Thoracic aorta (tissue), 2 donors: ENCODE measurements at regions not wholly inside any gene's neighbourhood (a gene's known extent, or its start where the extent isn't known, plus 50 kb on each side); places are given as distances from the start of the nearest gene placed in this dataset.

ENCODE experiments used
- ATAC-seq: fragments of 150-250 bp; one replicate; pipeline ENCODE4 v1.8.0; 2017; ENCODE audit warnings: low read depth; ENCODE audit not compliant: insufficient number of reproducible peaks, low FRiP score
- DNase-seq: peaks from one replicate; pipeline ENCODE4 v3.0.0-alpha.2; 2020; ENCODE audit warnings: low spot score
- H3K27ac ChIP-seq, 2 donors: fragments of 200-600 bp; sonication (generic); 1 replicate in 1 of 2; 2 replicates in 1 of 2; pipeline ENCODE4 v1.5.1; 2016; ENCODE audit warnings: mild to moderate bottlenecking in 2 of 2, moderate library complexity in 2 of 2
- H3K27me3 ChIP-seq: fragments of 200-600 bp; sonication (generic); replicated peaks from 2 replicates; pipeline ENCODE4 v1.6.0; 2016; ENCODE audit warnings: mild to moderate bottlenecking; ENCODE audit not compliant: insufficient read depth
- H3K36me3 ChIP-seq: fragments of 200-600 bp; sonication (generic); one replicate; pipeline ENCODE4 v1.5.1; 2016
- H3K4me1 ChIP-seq, 2 donors: fragments of 200-600 bp; sonication (generic); 1 replicate in 1 of 2; 2 replicates in 1 of 2; pipeline versions ENCODE4 v1.5.1 to v1.6.0; 2016; ENCODE audit warnings: low read depth in 2 of 2, mild to moderate bottlenecking in 1 of 2; ENCODE audit not compliant: control insufficient read depth in 1 of 2
- H3K4me3 ChIP-seq: fragments of 200-600 bp; sonication (generic); 2 replicates; pipeline ENCODE4 v1.5.1; 2016; ENCODE audit warnings: mild to moderate bottlenecking
- H3K9me3 ChIP-seq: fragments of 200-600 bp; sonication (generic); 2 replicates; pipeline ENCODE4 v1.5.1; 2016
- TF ChIP-seq, protein P1 (sequence below): fragments of 200-600 bp; sonication (generic); IDR thresholded peaks from one replicate; pipeline ENCODE4 v1.5.1; 2019; ENCODE audit warnings: antibody characterized with exemption

DNA sequence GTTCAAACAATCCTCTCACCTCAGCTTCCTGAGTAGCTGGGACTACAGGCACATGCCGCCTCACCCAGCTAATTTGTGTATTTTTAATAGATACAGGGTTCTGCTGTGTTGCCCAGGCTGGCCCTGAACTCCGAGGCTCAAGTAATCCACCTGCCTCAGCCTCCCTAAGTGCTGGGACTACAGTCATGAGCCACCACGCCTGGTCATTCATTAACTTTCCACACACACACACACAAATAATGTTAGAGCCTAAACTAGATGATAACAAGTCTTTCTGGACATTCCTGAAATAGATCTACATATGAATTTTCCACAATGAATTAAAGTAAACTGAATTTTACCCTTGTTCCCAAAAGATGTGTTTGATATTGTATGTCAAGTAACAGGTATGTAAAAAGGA lies 776.0 kb downstream of the GALC start:
- Histone ChIP-seq H3K9me3 (no peaks in the 10 kb centered on the region), H3K36me3 (no peaks in the 10 kb centered on the region), H3K4me1 (no peaks in the 10 kb centered on the region), H3K4me3 (no peak overlapping the region), H3K27ac (no peak overlapping the region), H3K27me3 (no peaks in the 10 kb centered on the region)
- TF ChIP-seq, protein P1, sequence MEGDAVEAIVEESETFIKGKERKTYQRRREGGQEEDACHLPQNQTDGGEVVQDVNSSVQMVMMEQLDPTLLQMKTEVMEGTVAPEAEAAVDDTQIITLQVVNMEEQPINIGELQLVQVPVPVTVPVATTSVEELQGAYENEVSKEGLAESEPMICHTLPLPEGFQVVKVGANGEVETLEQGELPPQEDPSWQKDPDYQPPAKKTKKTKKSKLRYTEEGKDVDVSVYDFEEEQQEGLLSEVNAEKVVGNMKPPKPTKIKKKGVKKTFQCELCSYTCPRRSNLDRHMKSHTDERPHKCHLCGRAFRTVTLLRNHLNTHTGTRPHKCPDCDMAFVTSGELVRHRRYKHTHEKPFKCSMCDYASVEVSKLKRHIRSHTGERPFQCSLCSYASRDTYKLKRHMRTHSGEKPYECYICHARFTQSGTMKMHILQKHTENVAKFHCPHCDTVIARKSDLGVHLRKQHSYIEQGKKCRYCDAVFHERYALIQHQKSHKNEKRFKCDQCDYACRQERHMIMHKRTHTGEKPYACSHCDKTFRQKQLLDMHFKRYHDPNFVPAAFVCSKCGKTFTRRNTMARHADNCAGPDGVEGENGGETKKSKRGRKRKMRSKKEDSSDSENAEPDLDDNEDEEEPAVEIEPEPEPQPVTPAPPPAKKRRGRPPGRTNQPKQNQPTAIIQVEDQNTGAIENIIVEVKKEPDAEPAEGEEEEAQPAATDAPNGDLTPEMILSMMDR = no peak
- DNase-seq (no peak), ATAC-seq (no peak)

DNA sequence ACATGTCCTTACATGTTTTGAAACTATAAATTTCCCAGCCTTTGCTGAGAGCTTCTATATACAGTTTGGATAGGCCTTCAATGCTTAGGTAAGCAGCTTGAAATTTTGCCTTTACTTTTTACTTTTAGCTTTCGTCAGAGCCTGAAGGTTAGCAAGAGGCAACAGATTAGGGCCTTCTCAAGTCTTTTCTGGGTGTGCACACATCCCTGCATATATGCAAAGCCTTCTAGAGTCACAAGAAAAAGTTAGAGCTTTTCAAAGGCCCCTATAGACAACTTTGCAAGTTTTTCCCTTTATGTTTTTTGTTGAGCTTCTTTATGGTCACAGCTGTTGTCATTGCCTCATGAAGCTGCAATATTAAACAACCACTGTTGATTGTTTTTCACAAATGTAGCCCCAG lies 778.4 kb downstream of the GALC start:
- Histone ChIP-seq H3K27me3 (no peaks in the 10 kb centered on the region), H3K36me3 (no peaks in the 10 kb centered on the region), H3K4me3 (no peak overlapping the region), H3K9me3 (no peaks in the 10 kb centered on the region), H3K4me1 (no peaks in the 10 kb centered on the region), H3K27ac (no peak overlapping the region)
- DNase-seq (no peak), ATAC-seq (no peak)
- TF ChIP-seq, protein P1 = no peak

DNA sequence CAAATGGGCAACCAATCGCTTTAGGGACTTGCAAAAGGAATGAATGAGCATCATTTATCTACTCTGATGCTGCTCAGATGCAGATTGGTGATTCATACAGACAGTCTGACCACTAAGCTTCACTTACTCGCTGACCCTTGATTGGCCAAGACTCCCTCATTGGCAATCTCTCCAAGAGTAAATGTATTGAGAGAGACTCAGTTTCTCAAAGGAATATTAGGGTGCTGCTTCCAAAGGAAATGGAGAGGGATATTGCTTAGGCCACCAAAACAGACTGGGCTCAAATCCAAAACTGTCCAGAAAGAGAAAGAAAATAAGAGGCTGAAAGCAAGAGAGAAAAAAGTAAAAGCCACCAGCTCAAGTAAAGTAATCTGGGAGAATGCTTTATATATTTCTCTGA lies 785.2 kb downstream of the GALC start:
- TF ChIP-seq, protein P1 = no peak
- ATAC-seq (no peak), DNase-seq (no peak)
- Histone ChIP-seq H3K36me3 (no peaks in the 10 kb centered on the region), H3K4me1 (no peaks in the 10 kb centered on the region), H3K27ac (no peak overlapping the region), H3K9me3 (no peaks in the 10 kb centered on the region), H3K4me3 (no peak overlapping the region), H3K27me3 (no peaks in the 10 kb centered on the region)

DNA sequence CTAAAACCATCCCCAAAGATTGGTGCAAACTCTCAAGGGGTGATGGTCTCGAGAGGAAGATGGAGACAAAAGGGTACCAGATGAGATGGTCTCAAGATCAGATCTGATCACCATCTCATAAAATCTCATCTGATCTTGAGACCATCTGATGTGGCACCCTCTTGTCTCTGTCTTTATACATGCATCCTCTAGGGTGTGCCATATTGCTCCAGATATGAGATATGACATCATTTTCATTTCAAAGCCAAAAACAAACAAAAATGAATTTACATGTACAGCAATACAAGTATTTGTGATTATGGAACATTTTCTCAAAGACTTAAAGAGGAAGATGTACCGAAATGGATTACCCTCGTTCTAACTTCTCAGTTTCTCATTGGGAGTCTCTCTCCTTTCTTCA lies 787.2 kb downstream of the GALC start:
- no peak for ATAC-seq
- DNase-seq = no peak

DNA sequence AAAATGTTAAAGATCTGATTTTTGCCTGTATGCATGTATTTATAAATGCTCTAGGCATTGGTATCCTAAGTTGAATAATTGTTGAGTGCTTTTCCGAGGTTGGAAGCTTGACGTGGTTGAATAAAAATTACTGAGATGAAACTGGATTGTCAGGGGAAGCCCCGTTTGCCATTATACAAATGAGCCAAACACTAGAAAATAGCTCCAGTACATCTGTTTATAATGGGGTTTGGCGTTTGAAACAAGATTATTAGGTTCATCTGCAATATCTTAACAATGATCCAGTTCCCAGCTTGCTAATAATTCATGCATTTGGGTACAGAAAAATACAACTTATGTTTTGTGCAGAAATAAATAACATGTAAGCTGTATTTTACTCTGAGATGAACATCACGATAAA lies 789.6 kb downstream of the GALC start:
- Histone ChIP-seq H3K4me3 (no peak overlapping the region), H3K27me3 (no peaks in the 10 kb centered on the region), H3K27ac (no peak overlapping the region), H3K4me1 (no peaks in the 10 kb centered on the region), H3K36me3 (no peaks in the 10 kb centered on the region), H3K9me3 (no peaks in the 10 kb centered on the region)
- TF ChIP-seq, protein P1 = no peak
- DNase-seq (no peak), ATAC-seq (no peak)

More for the DNA sequence above, 787.2 kb downstream of the GALC start:
- Histone ChIP-seq H3K27me3 (no peaks in the 10 kb centered on the region), H3K4me3 (no peak overlapping the region), H3K27ac (no peak overlapping the region), H3K4me1 (no peaks in the 10 kb centered on the region), H3K36me3 (no peaks in the 10 kb centered on the region), H3K9me3 (no peaks in the 10 kb centered on the region)
- TF ChIP-seq, protein P1 = no peak
